ENCODE measurements at regions not wholly inside any gene's neighbourhood (a gene's known extent, or its start where the extent isn't known, plus 50 kb on each side); places are given as distances from the start of the nearest gene placed in this dataset.

- DNase-seq = no peak
Measured at GRCh38 chr13:34512817-34513216, 429.3 kb upstream of the NBEA start.

GRCh38 chr13:34513526-34513925 lies 428.5 kb upstream of the NBEA start:
- DNase-seq = no peak

- DNase-seq = no peak
Measured at GRCh38 chr13:34515201-34515600, 426.9 kb upstream of the NBEA start.

DNA sequence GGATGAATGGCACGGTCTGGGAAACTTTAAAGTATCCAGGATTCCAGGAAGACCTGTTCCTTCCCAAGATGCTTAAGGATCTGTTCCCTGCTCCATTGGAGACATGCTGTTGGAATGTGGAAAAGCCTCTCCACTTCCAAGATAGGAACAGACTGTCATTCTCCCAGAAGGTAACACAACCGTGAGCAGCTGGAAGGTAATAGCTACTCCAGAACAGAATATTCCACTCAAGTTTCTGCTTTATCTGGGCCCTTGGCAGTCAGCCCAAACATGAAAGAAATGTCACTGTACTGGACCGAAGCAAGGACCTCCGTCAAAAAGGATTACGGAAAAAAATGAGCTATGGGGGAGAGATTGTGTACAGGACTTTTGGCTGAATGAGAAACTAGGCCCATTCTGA lies 420.9 kb upstream of the NBEA start:
- no peak for DNase-seq

GRCh38 chr13:34522808-34523207 lies 419.3 kb upstream of the NBEA start:
- DNase-seq = no peak

DNA sequence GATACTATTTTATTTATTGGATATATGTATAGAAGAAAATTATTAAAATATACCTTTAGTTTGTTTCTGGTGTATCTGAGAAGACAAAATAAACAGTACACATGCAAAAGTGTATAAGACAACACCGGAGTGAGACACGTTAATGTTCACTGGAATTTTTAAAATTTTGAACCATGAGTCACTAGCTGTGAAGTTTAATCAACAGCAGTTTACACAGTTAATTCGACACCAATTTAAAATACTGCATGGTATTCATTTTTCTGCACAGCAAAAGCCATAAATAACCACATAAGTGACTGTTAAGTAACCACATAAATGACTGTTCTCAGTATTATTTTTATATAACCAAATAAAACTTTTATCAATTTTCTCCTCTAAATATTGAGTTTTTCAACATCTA lies 418.7 kb upstream of the NBEA start:
- no peak for DNase-seq

GRCh38 chr13:34533941-34534340 lies 408.1 kb upstream of the NBEA start:
- DNase-seq = no peak

DNA sequence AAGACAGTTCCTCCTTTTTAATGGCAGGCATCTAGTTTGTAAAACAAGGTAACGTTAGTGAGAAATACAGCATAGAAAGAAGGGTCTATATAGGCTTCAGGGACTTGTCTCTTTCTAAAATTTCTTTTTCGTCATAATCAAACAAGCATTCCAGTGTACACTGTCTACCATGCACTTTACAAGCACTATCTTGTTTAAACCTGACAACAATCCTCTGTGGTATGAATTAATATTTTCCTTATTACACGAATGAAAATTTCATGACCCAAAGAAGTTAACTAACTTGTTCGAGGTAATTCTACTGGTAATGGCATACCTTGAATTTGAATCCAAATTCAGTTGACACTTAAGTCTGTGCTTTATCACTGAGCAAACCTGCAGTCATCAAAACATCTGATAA lies 399.7 kb upstream of the NBEA start:
- DNase-seq = no peak

GRCh38 chr13:34543836-34544235 lies 398.2 kb upstream of the NBEA start:
- DNase-seq = no peak

DNA sequence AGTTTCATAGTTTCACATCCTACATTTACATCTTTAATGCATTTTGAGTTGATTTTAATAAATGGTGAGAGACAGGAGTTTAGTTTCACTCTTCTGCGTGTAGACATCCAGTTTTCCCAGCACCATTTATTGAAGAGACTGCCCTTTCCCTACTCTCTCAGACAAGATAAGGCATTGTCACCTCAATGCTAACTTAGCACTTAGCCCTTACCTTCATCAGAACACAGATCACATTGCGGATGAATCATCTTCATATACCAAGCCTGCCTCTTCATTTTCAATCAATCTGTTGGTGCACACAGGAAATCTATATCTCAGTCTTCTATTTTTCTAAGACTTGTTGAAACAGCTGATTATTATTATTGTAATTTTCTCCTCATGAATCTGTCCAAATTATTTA lies 396.6 kb upstream of the NBEA start:
- DNase-seq = no peak

- DNase-seq = no peak
Measured at GRCh38 chr13:34546344-34547250, 395.5 kb upstream of the NBEA start.

GRCh38 chr13:34547929-34548328 lies 394.1 kb upstream of the NBEA start:
- DNase-seq = no peak

DNA sequence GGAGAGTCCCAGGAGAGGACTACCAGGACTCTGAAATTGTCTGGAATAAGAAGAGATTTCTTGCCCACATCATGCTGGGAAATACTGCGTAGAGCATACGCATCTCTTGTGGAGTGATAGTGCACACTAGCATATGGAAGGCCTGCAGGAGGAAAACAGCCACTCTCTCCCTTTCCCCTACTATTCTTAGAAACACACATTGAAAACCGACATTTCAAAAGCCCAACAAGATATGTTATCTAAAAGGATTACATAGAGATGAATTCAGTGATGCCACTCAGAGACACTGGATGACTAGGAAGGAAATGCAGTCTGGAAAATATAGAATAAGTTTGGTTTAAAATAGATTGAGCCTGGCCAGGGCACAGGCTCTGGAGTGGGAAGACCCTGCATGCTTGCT lies 388.7 kb upstream of the NBEA start:
- no peak for DNase-seq

GRCh38 chr13:34555988-34556387 lies 386.1 kb upstream of the NBEA start:
- DNase-seq = no peak

DNA sequence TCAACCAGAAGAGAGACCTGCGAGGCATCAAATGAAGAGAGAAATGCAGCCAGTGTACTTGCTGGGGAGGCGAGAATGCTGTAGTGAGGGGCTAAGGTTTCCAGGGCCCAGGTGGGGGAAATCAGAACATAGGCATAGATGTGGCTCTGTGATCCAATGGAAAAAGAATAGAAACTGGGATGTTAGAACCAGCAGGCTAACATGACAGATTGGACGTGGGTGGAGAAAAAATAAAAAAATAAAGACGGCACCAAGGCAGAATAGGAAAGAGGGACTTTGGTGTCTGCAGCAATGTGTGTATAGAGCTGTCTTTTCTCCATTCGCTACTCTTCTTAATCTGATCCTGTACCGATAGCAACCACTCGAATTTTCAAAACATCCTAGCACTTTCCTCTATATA lies 381.0 kb upstream of the NBEA start:
- DNase-seq = no peak

DNA sequence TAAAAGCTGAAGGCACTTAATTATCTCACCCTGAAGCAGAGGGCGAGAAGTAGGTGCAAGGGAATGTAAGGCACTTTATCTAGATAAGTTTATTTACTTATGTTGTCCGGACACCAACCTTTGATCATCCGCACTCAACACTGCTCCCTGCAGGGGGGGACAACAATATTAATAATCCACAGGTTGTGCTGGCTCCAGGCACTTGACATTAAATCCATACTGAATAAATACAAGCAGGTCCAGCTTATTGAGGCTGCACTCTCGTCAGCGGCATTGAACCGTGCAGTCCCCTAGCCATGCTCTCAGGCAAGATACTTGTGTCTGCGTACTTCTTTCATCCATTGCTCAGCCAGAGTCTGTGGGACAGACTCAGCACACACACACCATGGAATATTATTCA lies 374.5 kb upstream of the NBEA start:
- DNase-seq = no peak

DNA sequence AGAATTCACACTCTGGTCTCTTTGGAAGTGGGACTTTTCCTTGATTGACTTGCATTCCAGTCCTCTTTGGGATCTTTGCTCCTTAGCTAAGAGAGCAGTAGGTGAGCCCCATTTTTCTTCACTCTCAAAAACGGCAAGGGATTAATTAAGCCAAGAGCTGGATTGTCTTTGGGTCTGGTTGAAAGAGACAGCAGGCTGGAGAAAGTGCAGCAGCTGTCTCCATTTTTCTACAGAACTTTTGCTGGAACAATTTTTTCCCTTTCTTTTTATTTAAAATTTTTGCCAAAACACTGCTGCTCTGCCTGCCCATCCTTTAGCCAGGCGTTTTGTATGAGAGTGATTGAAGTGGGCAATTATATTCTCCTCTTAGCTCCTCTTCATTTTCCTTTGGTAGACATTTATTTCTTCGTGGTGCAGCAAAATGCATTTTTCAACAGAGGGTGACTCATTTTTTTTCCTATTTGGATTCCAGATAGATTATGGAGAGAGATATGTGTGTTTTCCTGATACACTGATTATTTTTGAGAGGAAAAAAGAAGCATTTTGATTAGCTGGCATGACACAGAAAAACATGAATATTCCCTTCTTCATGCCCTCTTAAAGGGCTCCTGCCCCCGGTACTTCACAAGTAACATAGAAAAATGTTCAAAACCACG lies 371.2 kb upstream of the NBEA start:
- DNase-seq = no peak

DNA sequence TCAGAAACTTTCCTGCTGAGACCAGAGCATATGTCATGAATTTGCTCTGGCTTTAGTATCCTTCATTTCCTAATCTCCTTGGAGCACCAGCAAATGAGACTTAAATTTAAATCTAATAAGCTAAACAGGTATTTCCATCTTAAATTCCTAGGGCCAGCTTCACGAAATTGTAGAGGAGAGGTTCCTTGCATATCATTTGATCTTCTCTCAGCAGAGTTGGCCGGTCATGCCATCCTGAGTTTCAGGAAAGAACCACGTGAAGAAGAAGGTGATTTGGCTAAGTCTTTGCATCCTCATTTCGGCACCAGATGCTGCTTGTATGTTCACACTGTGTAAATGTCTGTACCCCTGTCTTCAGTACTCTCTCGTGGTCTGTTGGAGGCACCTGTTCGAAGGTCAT lies 370.4 kb upstream of the NBEA start:
- no peak for DNase-seq

- DNase-seq = no peak
Measured at GRCh38 chr13:34577051-34577450, 365.0 kb upstream of the NBEA start.

DNA sequence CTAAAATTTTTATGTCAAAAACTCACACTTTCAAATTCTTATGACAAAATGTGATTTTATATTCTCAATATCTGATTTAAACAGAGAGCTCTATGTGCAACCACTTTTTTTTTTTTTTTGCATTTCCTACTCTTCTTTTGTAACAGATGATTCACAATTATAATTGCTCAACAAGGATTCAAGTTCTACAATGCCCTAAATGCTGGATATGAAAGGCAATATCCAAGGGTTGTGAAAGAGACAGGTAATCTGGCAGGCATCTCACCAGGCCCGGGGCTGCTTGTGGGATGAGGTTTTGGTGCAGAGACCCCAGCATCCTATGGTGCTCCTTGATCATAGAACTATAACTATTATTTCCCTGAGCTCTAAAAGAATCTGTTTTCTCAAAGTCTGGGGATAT lies 363.6 kb upstream of the NBEA start:
- no peak for DNase-seq

DNA sequence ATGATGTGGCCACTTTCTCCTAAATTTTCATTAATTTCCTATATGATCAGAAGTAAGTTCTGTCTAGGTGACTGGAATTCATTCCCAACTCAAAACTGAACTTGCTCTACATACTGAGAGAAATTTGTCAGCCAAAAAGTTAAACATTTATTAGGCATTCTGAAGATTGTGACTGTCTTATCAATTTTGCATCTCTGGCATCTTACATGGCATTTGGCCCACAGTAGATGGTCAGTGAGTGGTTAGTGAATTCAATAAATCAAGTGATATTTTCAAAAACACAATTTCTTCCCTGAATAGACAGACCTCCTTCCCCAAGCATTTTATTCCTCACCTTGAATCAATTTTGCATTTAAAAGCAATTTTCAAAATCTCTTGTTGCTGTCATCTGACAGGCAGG lies 363.2 kb upstream of the NBEA start:
- no peak for DNase-seq

- DNase-seq = no peak
Measured at GRCh38 chr13:34583181-34583580, 358.9 kb upstream of the NBEA start.

DNA sequence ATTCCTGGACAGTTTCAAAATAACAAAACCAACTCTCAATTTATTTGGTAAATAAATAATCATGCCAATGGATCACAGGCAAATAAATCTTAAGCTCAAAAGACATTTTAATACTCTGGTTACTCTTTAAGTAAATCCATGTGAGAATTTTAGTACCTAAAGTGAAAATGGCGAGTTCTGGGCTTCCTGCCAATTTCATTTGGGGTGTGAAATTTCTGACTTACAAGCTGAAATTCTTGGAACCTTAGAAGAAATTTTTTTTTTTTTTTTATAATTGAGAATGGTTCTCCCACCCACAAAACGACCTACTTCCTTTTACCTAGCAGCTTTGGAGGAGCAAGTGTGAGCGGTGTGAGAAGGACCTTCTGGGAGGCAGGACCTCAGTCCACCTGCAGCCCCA lies 354.5 kb upstream of the NBEA start:
- no peak for DNase-seq

- no peak for DNase-seq
Measured at GRCh38 chr13:34588362-34588761, 353.7 kb upstream of the NBEA start.

DNA sequence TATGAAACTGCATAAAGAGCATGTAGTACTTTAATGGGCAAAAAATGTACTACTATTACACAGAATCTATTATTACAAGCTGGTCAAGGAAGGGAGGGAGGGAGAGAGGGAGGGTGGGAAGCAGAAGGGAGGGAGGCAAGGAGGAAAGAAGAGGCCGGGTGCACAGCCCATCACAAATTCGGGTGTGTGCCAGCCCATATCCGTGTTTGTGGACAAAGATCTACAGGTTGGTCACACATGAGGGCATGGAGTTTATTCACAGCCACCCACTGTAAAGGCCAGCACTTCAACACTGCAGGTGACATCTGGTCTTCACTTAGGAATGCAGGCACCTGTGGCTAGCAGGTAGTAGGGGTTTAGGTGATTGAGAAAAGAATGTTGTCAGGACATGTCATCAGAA lies 352.5 kb upstream of the NBEA start:
- DNase-seq = no peak

Measured in CD4-positive, alpha-beta T cell treated with Interleukin-21 for 1 hour (primary cell).